ENCODE measurements at regions not wholly inside any gene's neighbourhood (a gene's known extent, or its start where the extent isn't known, plus 50 kb on each side); places are given as distances from the start of the nearest gene placed in this dataset.
"Not testable (repeated sequence)": the region's sequence is repeated elsewhere in the genome, so short reads cannot be mapped to it uniquely, and the experiment has no call there.

GRCh38 chr5:88021141-88021540 lies 247.5 kb downstream of the TMEM161B start (continued):
- TF ChIP-seq, protein P1, sequence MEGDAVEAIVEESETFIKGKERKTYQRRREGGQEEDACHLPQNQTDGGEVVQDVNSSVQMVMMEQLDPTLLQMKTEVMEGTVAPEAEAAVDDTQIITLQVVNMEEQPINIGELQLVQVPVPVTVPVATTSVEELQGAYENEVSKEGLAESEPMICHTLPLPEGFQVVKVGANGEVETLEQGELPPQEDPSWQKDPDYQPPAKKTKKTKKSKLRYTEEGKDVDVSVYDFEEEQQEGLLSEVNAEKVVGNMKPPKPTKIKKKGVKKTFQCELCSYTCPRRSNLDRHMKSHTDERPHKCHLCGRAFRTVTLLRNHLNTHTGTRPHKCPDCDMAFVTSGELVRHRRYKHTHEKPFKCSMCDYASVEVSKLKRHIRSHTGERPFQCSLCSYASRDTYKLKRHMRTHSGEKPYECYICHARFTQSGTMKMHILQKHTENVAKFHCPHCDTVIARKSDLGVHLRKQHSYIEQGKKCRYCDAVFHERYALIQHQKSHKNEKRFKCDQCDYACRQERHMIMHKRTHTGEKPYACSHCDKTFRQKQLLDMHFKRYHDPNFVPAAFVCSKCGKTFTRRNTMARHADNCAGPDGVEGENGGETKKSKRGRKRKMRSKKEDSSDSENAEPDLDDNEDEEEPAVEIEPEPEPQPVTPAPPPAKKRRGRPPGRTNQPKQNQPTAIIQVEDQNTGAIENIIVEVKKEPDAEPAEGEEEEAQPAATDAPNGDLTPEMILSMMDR (IDR thresholded peaks at IDR 0.05): no peak; the same call in 1 of the 2 replicates
- no peak for TF ChIP-seq RFX5 (IDR thresholded peaks at IDR 0.05; ENCODE audit: low read length)

- H3K9me2 ChIP-seq: not testable (repeated sequence)
Measured at GRCh38 chr5:88014984-88015383, 253.7 kb downstream of the TMEM161B start.

GRCh38 chr5:88000877-88001276 lies 267.8 kb downstream of the TMEM161B start:
- Histone ChIP-seq H2AFZ (ENCODE audit: low read depth) (no peak overlapping the region), H3K36me3 (replicated peaks in 1 of 2; ENCODE audit: control insufficient read depth in 1 of 2, insufficient read depth in 2 of 2, low read length in 1 of 2) (no peaks in the 10 kb centered on the region), H3K4me1 (ENCODE audit: control insufficient read depth in 1 of 2, insufficient read depth in 2 of 2, low read depth in 1 of 2, low read length in 1 of 2) (no peaks in the 10 kb centered on the region), H3K9me3 (no peaks in the 10 kb centered on the region), H3K27me3 (ENCODE audit: insufficient read depth) (no peaks in the 10 kb centered on the region), H3K4me2 (no peak overlapping the region), H3K4me3 (ENCODE audit: low read depth in 2 of 2, low read length in 1 of 2) (no peak overlapping the region), H3K9me2 (no peaks in the 10 kb centered on the region), H3F3A (replicated peaks; ENCODE audit: insufficient read depth) (no peaks in the 10 kb centered on the region), H3K9ac (no peak overlapping the region), H3K27ac (ENCODE audit: low read depth in 2 of 2, low read length in 1 of 2) (no peak overlapping the region), H4K20me1 (ENCODE audit: insufficient read depth) (no peaks in the 10 kb centered on the region), H3K79me2 (ENCODE audit: insufficient read depth) (no peaks in the 10 kb centered on the region)
- CTCF ChIA-PET: no interaction called here
- DNase-seq: no peak
- POLR2A ChIA-PET: no interaction called here
- TF ChIP-seq EZH2phosphoT487 (IDR thresholded peaks at IDR 0.05; ENCODE audit: borderline replicate concordance, low read depth) (no peak), RAD21 (IDR thresholded peaks at IDR 0.05; ENCODE audit: low read length) (no peak), NFIC (IDR thresholded peaks at IDR 0.05; ENCODE audit: borderline replicate concordance) (no peak), NRF1 (IDR thresholded peaks at IDR 0.05; ENCODE audit: low read depth, low read length) (no peak), ELF1 (IDR thresholded peaks at IDR 0.05) (no peak), SMC3 (IDR thresholded peaks at IDR 0.05; ENCODE audit: low read depth, low read length) (no peak), TAF1 (IDR thresholded peaks at IDR 0.05; ENCODE audit: borderline replicate concordance, low read depth, low read length) (no peak), REST (IDR thresholded peaks at IDR 0.05; ENCODE audit: low read depth, low read length) (no peak), SIN3A (IDR thresholded peaks at IDR 0.05; ENCODE audit: borderline replicate concordance, low read depth, low read length) (no peak), TCF12 (IDR thresholded peaks at IDR 0.05) (no peak)
- TF ChIP-seq, protein P2, sequence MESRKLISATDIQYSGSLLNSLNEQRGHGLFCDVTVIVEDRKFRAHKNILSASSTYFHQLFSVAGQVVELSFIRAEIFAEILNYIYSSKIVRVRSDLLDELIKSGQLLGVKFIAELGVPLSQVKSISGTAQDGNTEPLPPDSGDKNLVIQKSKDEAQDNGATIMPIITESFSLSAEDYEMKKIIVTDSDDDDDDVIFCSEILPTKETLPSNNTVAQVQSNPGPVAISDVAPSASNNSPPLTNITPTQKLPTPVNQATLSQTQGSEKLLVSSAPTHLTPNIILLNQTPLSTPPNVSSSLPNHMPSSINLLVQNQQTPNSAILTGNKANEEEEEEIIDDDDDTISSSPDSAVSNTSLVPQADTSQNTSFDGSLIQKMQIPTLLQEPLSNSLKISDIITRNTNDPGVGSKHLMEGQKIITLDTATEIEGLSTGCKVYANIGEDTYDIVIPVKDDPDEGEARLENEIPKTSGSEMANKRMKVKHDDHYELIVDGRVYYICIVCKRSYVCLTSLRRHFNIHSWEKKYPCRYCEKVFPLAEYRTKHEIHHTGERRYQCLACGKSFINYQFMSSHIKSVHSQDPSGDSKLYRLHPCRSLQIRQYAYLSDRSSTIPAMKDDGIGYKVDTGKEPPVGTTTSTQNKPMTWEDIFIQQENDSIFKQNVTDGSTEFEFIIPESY (IDR thresholded peaks at IDR 0.05; ENCODE audit: borderline replicate concordance, low read depth): no peak
- TF ChIP-seq, protein P3, sequence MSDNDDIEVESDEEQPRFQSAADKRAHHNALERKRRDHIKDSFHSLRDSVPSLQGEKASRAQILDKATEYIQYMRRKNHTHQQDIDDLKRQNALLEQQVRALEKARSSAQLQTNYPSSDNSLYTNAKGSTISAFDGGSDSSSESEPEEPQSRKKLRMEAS (IDR thresholded peaks at IDR 0.05; ENCODE audit: low read depth): no peak
- 1% methylated on average over 5 of the region's 5 CpGs for WGBS (ENCODE audit: low lambda C conversion rate)

More at GRCh38 chr5:88014984-88015383, 253.7 kb downstream of the TMEM161B start:
- DNase-seq; POLR2A ChIA-PET; H3K4me1 ChIP-seq (ENCODE audit: control insufficient read depth in 1 of 2, insufficient read depth in 2 of 2, low read depth in 1 of 2, low read length in 1 of 2); H3K36me3 ChIP-seq (replicated peaks in 1 of 2; ENCODE audit: control insufficient read depth in 1 of 2, insufficient read depth in 2 of 2, low read length in 1 of 2); H3K4me2 ChIP-seq; H2AFZ ChIP-seq (ENCODE audit: low read depth); H3K27me3 ChIP-seq (ENCODE audit: insufficient read depth); H3K79me2 ChIP-seq (ENCODE audit: insufficient read depth); H3F3A ChIP-seq (replicated peaks; ENCODE audit: insufficient read depth); H3K9me3 ChIP-seq; H4K20me1 ChIP-seq (ENCODE audit: insufficient read depth); H3K9ac ChIP-seq; H3K27ac ChIP-seq (ENCODE audit: low read depth in 2 of 2, low read length in 1 of 2); H3K4me3 ChIP-seq (ENCODE audit: low read depth in 2 of 2, low read length in 1 of 2); CTCF ChIA-PET: not testable (repeated sequence)
- 0% methylated on average over 3 of the region's 7 CpGs for WGBS (ENCODE audit: low lambda C conversion rate)

Data from SK-N-SH (cell line).